ENCODE measurements at regions not wholly inside any gene's neighbourhood (a gene's known extent, or its start where the extent isn't known, plus 50 kb on each side); places are given as distances from the start of the nearest gene placed in this dataset.

DNA sequence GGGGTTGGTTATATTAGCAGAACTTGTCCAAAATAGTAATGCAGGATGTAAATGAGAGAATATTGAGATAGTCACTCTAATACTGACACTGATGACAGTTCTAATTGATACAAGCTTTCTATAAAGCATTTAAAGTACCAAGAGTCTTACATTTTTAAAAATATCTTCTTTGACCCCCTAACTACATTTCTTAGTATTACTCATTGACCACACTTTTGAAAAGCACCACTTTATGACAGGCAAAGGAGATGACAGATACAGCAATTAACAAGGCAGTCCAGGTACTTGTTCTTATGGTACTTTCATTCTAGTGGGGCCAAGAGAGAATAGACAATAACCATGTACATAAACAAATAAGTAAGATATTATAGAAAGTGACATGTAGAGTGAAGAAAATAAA lies 139.4 kb upstream of the EYA4 start:
- Histone ChIP-seq H3K79me1 (ENCODE audit: insufficient read depth, low read depth, low read length, poor library complexity, severe bottlenecking) (no peaks in the 10 kb centered on the region), H2AFZ (ENCODE audit: low read length) (no peak overlapping the region), H3K79me2 (ENCODE audit: insufficient read depth, low read length) (no peaks in the 10 kb centered on the region), H3K27ac (ENCODE audit: insufficient read length, low read depth, low read length) (no peak overlapping the region), H4K5ac (ENCODE audit: insufficient read length, low read depth, low read length) (no peak overlapping the region), H2BK12ac (ENCODE audit: insufficient read length, low read depth, low read length) (no peak overlapping the region), H4K20me1 (ENCODE audit: control insufficient read depth, insufficient read depth, insufficient read length) (no peaks in the 10 kb centered on the region), H3K4me1 (ENCODE audit: insufficient read depth, low read length) (no peaks in the 10 kb centered on the region), H3K4me2 (ENCODE audit: insufficient read depth, insufficient read length, low read length) (no peak overlapping the region), H3K18ac (ENCODE audit: insufficient read length, low read depth, low read length) (no peak overlapping the region), H3K9ac (ENCODE audit: extremely low read depth, insufficient read length, low read length) (no peak overlapping the region), H3K14ac (ENCODE audit: insufficient read depth, low read length) (no peak overlapping the region), H3K27me3 (ENCODE audit: insufficient read depth, low read length) (no peaks in the 10 kb centered on the region), H4K8ac (replicated peaks; ENCODE audit: insufficient read length, low read depth, low read length) (no peak overlapping the region), H3K56ac (ENCODE audit: insufficient read length, low read depth, low read length) (no peak overlapping the region), H3K4ac (ENCODE audit: low read depth, low read length) (no peak overlapping the region), H2BK120ac (ENCODE audit: low read depth, low read length, poor library complexity, severe bottlenecking) (no peak overlapping the region), H2BK15ac (ENCODE audit: low read depth, low read length) (no peak overlapping the region), H3T11ph (ENCODE audit: low read length) (no peak overlapping the region), H3K9me3 (ENCODE audit: control insufficient read depth, low read depth, low read length) (no peaks in the 10 kb centered on the region), H4K91ac (ENCODE audit: insufficient read length, low read depth, low read length) (no peak overlapping the region), H2BK20ac (ENCODE audit: low read depth, low read length, poor library complexity, severe bottlenecking) (no peak overlapping the region), H2AK5ac (ENCODE audit: insufficient read length, low read length) (no peak overlapping the region), H2BK5ac (ENCODE audit: insufficient read length, low read length) (no peak overlapping the region), H3K23me2 (ENCODE audit: insufficient read length, low read depth, low read length, poor library complexity, severe bottlenecking) (no peaks in the 10 kb centered on the region), H3K23ac (ENCODE audit: insufficient read length, low read depth, low read length) (no peak overlapping the region)
- Mint-ChIP-seq H3K4me3 (no peak overlapping the region), H3K9me3 (no peaks in the 10 kb centered on the region), H3K27me3 (ENCODE audit: low read depth) (no peaks in the 10 kb centered on the region), H3K36me3 (ENCODE audit: insufficient read depth in 1 of 3, low read depth in 3 of 3) (no peaks in the 10 kb centered on the region), H3K4me1 (peaks cover 6 to 11% of the 10 kb centered on the region in 2 experiments), H3K27ac (no peak overlapping the region)
- TF ChIP-seq, protein P1, sequence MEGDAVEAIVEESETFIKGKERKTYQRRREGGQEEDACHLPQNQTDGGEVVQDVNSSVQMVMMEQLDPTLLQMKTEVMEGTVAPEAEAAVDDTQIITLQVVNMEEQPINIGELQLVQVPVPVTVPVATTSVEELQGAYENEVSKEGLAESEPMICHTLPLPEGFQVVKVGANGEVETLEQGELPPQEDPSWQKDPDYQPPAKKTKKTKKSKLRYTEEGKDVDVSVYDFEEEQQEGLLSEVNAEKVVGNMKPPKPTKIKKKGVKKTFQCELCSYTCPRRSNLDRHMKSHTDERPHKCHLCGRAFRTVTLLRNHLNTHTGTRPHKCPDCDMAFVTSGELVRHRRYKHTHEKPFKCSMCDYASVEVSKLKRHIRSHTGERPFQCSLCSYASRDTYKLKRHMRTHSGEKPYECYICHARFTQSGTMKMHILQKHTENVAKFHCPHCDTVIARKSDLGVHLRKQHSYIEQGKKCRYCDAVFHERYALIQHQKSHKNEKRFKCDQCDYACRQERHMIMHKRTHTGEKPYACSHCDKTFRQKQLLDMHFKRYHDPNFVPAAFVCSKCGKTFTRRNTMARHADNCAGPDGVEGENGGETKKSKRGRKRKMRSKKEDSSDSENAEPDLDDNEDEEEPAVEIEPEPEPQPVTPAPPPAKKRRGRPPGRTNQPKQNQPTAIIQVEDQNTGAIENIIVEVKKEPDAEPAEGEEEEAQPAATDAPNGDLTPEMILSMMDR (conservative IDR thresholded peaks at IDR 0.05): no peak
- DNase-seq: no peak
